HG02763 (cell line): ENCODE measurements at regions not wholly inside any gene's neighbourhood (a gene's known extent, or its start where the extent isn't known, plus 50 kb on each side); places are given as distances from the start of the nearest gene placed in this dataset.

Source experiments
- ATAC-seq: cut with Tn5 transposase; IDR thresholded peaks from one replicate; pipeline ENCODE4 v1.9.1; 2021; ENCODE audit warnings: mild to moderate bottlenecking, moderate library complexity; ENCODE audit not compliant: unreplicated experiment

- no peak for ATAC-seq
These were observed 138.8 kb upstream of the RASSF8 start for GRCh38 chr12:25819691-25820090.

GRCh38 chr12:25822281-25822680, 136.2 kb upstream of the RASSF8 start:
- no peak for ATAC-seq

- no peak for ATAC-seq
These were observed 133.7 kb upstream of the RASSF8 start for GRCh38 chr12:25824734-25825133.

GRCh38 chr12:25825446-25825845, 133.0 kb upstream of the RASSF8 start:
- ATAC-seq, result no peak

- no peak for ATAC-seq
These were observed 131.3 kb upstream of the RASSF8 start for GRCh38 chr12:25827141-25827540.

GRCh38 chr12:25827747-25828146, 130.7 kb upstream of the RASSF8 start:
- no peak for ATAC-seq

- ATAC-seq, result no peak
These were observed 130.3 kb upstream of the RASSF8 start for GRCh38 chr12:25828188-25828587.

GRCh38 chr12:25829192-25829591, 129.3 kb upstream of the RASSF8 start:
- ATAC-seq, result no peak

GRCh38 chr12:25830456-25830855, 128.0 kb upstream of the RASSF8 start:
- ATAC-seq, result no peak

GRCh38 chr12:25833657-25834056, 124.8 kb upstream of the RASSF8 start:
- no peak for ATAC-seq

- no peak for ATAC-seq
These were observed 123.1 kb upstream of the RASSF8 start for GRCh38 chr12:25835385-25835784.

GRCh38 chr12:25838007-25838406, 120.5 kb upstream of the RASSF8 start:
- no peak for ATAC-seq

- no peak for ATAC-seq
These were observed 119.0 kb upstream of the RASSF8 start for GRCh38 chr12:25839470-25839869.

GRCh38 chr12:25840678-25841465, 117.6 kb upstream of the RASSF8 start:
- ATAC-seq, result no peak

- no peak for ATAC-seq
These were observed 116.2 kb upstream of the RASSF8 start for GRCh38 chr12:25842254-25842653.

GRCh38 chr12:25843976-25844375, 114.5 kb upstream of the RASSF8 start:
- no peak for ATAC-seq

GRCh38 chr12:25845415-25845814, 113.1 kb upstream of the RASSF8 start:
- ATAC-seq, result no peak

- ATAC-seq, result no peak
These were observed 105.7 kb upstream of the RASSF8 start for GRCh38 chr12:25852792-25853191.

GRCh38 chr12:25853316-25854095, 105.0 kb upstream of the RASSF8 start:
- ATAC-seq, result no peak

GRCh38 chr12:25854991-25855390, 103.5 kb upstream of the RASSF8 start:
- no peak for ATAC-seq

- ATAC-seq, result no peak
These were observed 102.8 kb upstream of the RASSF8 start for GRCh38 chr12:25855716-25856115.

- ATAC-seq, result no peak
These were observed 98.5 kb upstream of the RASSF8 start for GRCh38 chr12:25859976-25860375.
